ENCODE measurements at regions not wholly inside any gene's neighbourhood (a gene's known extent, or its start where the extent isn't known, plus 50 kb on each side); places are given as distances from the start of the nearest gene placed in this dataset.

- TF ChIP-seq YY1 (IDR thresholded peaks at IDR 0.05; ENCODE audit: low read depth) (no peak), EP300 (IDR thresholded peaks at IDR 0.05; ENCODE audit: borderline replicate concordance) (peak; percentile 70), EGR1 (IDR thresholded peaks at IDR 0.05) (no peak), NFIC (IDR thresholded peaks at IDR 0.05) (peak; percentile 97), TEAD4 (IDR thresholded peaks at IDR 0.05) (peak; percentile 100), TCF12 (IDR thresholded peaks at IDR 0.05; ENCODE audit: low read depth) (peak; percentile 68), CEBPB (IDR thresholded peaks at IDR 0.05) (no peak), REST (IDR thresholded peaks at IDR 0.05; ENCODE audit: low read depth) (no peak), ZBTB7A (IDR thresholded peaks at IDR 0.05; ENCODE audit: low read depth) (no peak), RAD21 (IDR thresholded peaks at IDR 0.05; ENCODE audit: low read depth) (peak; percentile 30), FOXM1 (IDR thresholded peaks at IDR 0.05; ENCODE audit: borderline replicate concordance, low read depth) (peak; percentile 20; the same call in 1 of the 2 replicates), CREB1 (IDR thresholded peaks at IDR 0.05; ENCODE audit: low read depth) (no peak), TAF1 (IDR thresholded peaks at IDR 0.05; ENCODE audit: low read depth) (no peak)
- TF ChIP-seq, protein P1, sequence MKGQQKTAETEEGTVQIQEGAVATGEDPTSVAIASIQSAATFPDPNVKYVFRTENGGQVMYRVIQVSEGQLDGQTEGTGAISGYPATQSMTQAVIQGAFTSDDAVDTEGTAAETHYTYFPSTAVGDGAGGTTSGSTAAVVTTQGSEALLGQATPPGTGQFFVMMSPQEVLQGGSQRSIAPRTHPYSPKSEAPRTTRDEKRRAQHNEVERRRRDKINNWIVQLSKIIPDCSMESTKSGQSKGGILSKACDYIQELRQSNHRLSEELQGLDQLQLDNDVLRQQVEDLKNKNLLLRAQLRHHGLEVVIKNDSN (IDR thresholded peaks at IDR 0.05) = peak; percentile 80
- TF ChIP-seq, protein P2, sequence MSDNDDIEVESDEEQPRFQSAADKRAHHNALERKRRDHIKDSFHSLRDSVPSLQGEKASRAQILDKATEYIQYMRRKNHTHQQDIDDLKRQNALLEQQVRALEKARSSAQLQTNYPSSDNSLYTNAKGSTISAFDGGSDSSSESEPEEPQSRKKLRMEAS (IDR thresholded peaks at IDR 0.05) = peak; percentile 70
Observed at GRCh38 chr4:65943076-65943475, 272.8 kb upstream of the EPHA5 start.

DNA sequence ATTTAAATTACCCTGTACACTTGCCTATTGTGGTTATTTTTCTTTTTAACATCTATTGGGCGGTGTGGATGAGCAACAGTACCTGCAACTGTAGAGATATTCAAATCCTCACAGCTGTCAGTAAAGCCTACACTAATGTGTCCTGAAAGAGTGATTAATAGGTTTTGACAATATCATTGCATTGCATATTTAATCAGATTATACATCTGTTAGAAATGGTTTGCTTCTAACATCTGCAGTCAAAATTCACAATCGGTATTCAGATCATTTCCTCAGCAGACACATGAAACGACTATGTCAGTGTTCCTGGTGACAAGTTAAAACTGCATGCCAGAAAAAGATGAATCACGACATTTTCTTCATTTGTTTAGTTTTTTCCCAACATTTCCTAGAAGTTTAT is 254.6 kb upstream of the EPHA5 start:
- TF ChIP-seq RAD21 (IDR thresholded peaks at IDR 0.05; ENCODE audit: low read depth) (no peak), TEAD4 (IDR thresholded peaks at IDR 0.05) (no peak), TAF1 (IDR thresholded peaks at IDR 0.05; ENCODE audit: low read depth) (no peak), FOXM1 (IDR thresholded peaks at IDR 0.05; ENCODE audit: borderline replicate concordance, low read depth) (no peak), REST (IDR thresholded peaks at IDR 0.05; ENCODE audit: low read depth) (no peak)

- TF ChIP-seq EGR1 (IDR thresholded peaks at IDR 0.05) = no peak
- TF ChIP-seq, protein P1 (IDR thresholded peaks at IDR 0.05) = no peak
- TF ChIP-seq, protein P2 (IDR thresholded peaks at IDR 0.05) = no peak
Observed at GRCh38 chr4:65923616-65924015, 253.3 kb upstream of the EPHA5 start.

- TF ChIP-seq, protein P1 (IDR thresholded peaks at IDR 0.05) = no peak
- TF ChIP-seq EP300 (IDR thresholded peaks at IDR 0.05; ENCODE audit: borderline replicate concordance) = no peak
Observed at GRCh38 chr4:65921180-65921579, 250.9 kb upstream of the EPHA5 start.

DNA sequence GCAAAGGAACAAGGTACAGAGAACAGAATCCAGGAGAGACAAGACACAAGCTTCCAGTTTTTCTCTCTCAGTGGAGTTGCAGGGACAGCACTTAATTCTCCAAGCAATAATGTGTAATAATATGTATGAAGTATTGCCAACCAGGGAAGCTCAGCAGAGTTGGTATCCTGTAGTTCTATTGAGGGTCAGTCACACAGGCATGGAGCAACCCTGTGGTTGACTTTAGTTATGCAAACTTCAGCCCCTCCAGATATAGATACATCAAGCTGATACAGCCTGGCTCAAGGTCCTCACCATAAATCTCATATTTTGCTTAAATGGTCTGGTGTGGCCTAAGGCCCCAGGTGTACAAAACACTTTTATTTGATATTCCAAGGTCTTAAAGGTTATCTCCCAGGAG is 248.6 kb upstream of the EPHA5 start:
- no peak for TF ChIP-seq CREB1 (IDR thresholded peaks at IDR 0.05; ENCODE audit: low read depth)
- TF ChIP-seq EP300 (IDR thresholded peaks at IDR 0.05; ENCODE audit: borderline replicate concordance) = no peak
- TF ChIP-seq TCF12 (IDR thresholded peaks at IDR 0.05; ENCODE audit: low read depth) = no peak
- TF ChIP-seq CEBPB (IDR thresholded peaks at IDR 0.05) = no peak
- TF ChIP-seq, protein P2 (IDR thresholded peaks at IDR 0.05) = no peak
- no peak for TF ChIP-seq ZBTB7A (IDR thresholded peaks at IDR 0.05; ENCODE audit: low read depth)
- TF ChIP-seq NFIC (IDR thresholded peaks at IDR 0.05) = no peak
- TF ChIP-seq TAF1 (IDR thresholded peaks at IDR 0.05; ENCODE audit: low read depth) = no peak
- TF ChIP-seq YY1 (IDR thresholded peaks at IDR 0.05; ENCODE audit: low read depth) = no peak
- no peak for TF ChIP-seq FOXM1 (IDR thresholded peaks at IDR 0.05; ENCODE audit: borderline replicate concordance, low read depth)
- no peak for TF ChIP-seq TEAD4 (IDR thresholded peaks at IDR 0.05)
- TF ChIP-seq EGR1 (IDR thresholded peaks at IDR 0.05) = no peak
- TF ChIP-seq, protein P1 (IDR thresholded peaks at IDR 0.05) = no peak
- TF ChIP-seq REST (IDR thresholded peaks at IDR 0.05; ENCODE audit: low read depth) = no peak
- no peak for TF ChIP-seq RAD21 (IDR thresholded peaks at IDR 0.05; ENCODE audit: low read depth)
